ENCODE measurements at regions not wholly inside any gene's neighbourhood (a gene's known extent, or its start where the extent isn't known, plus 50 kb on each side); places are given as distances from the start of the nearest gene placed in this dataset.
"Not testable (repeated sequence)": the region's sequence is repeated elsewhere in the genome, so short reads cannot be mapped to it uniquely, and the experiment has no call there.

- DNase-seq, result no peak
Measured at GRCh38 chr4:189858435-189858834, 82.2 kb upstream of the FRG1 start.

- DNase-seq, result no peak
Measured at GRCh38 chr4:189861101-189861500, 79.6 kb upstream of the FRG1 start.

GRCh38 chr4:189869236-189869635, 71.4 kb upstream of the FRG1 start:
- no peak for DNase-seq

- DNase-seq, result no peak
Measured at GRCh38 chr4:189870511-189871234, 70.0 kb upstream of the FRG1 start.

GRCh38 chr4:189874591-189874990, 66.1 kb upstream of the FRG1 start:
- no peak for DNase-seq

GRCh38 chr4:189881190-189881589, 59.5 kb upstream of the FRG1 start:
- DNase-seq, result peak; percentile 1

- not testable (repeated sequence) for DNase-seq
Measured at GRCh38 chr4:189888407-189888806, 52.3 kb upstream of the FRG1 start.
